ENCODE measurements at regions not wholly inside any gene's neighbourhood (a gene's known extent, or its start where the extent isn't known, plus 50 kb on each side); places are given as distances from the start of the nearest gene placed in this dataset.

GRCh38 chr5:135138116-135138850, 104.3 kb upstream of the PITX1 start:
- DNase-seq (ENCODE audit: low read depth in 1 of 2, low spot score in 2 of 2): no peak
- Histone ChIP-seq H3K27me3 (replicated peaks) (no peaks in the 10 kb centered on the region), H3K4me3 (no peak overlapping the region), H3K27ac (no peak overlapping the region), H3K36me3 (no peaks in the 10 kb centered on the region), H3K9me3 (replicated peaks) (no peaks in the 10 kb centered on the region), H3K4me1 (replicated peaks) (peaks cover 22% of the 10 kb centered on the region)

DNA sequence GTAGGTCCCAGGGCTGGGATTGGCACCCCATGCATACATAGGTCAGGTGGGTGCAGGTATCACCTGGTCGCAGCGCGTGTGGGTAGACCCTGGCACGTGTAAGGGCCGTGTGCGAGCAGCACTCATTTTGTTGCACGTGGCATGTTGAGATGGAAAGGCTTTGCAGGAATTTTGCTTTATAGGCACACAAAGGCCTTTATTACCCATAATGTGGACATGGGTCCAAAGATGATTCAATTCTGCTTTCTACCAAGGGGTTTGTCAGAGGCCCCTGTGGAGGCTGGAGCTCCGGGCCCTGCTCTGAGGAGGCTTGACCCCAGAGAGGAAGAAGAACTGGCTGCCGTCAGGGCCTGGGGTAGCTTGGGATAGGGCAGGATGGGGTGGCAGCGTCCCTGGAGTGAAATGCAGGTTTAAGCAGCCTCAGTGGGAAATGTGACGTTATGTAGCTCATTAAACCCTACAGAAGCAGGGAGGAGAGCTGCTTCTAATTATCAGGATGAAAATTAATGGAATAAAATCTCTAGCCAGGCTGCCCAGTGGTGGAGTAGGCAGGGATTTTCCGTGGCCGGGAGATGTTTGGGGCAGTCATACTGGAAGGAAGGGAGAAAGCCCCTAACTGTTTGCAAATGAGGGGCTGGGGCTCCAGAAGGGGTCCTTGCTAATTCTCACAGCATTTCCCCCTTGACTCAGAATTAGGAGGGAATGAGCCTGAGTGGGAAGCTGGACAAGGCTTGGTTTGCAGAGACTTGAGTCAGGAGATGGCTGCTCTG, 103.3 kb upstream of the PITX1 start:
- no peak overlapping the region for H3K4me3 ChIP-seq
- H3K27ac ChIP-seq: no peak overlapping the region
- no peaks in the 10 kb centered on the region for H3K9me3 ChIP-seq (replicated peaks)
- no peaks in the 10 kb centered on the region for H3K27me3 ChIP-seq (replicated peaks)
- peaks cover 22% of the 10 kb centered on the region for H3K4me1 ChIP-seq (replicated peaks)
- H3K36me3 ChIP-seq: no peaks in the 10 kb centered on the region
- peak in 1 of 2 experiments; percentile 38 for DNase-seq (ENCODE audit: low read depth in 1 of 2, low spot score in 2 of 2)

GRCh38 chr5:135136546-135136945, 102.5 kb upstream of the PITX1 start:
- Histone ChIP-seq H3K9me3 (replicated peaks) (no peaks in the 10 kb centered on the region), H3K36me3 (no peaks in the 10 kb centered on the region), H3K27me3 (replicated peaks) (no peaks in the 10 kb centered on the region), H3K4me3 (no peak overlapping the region), H3K27ac (no peak overlapping the region), H3K4me1 (replicated peaks) (peaks cover 22% of the 10 kb centered on the region)
- no peak for DNase-seq (ENCODE audit: low read depth in 1 of 2, low spot score in 2 of 2)

DNA sequence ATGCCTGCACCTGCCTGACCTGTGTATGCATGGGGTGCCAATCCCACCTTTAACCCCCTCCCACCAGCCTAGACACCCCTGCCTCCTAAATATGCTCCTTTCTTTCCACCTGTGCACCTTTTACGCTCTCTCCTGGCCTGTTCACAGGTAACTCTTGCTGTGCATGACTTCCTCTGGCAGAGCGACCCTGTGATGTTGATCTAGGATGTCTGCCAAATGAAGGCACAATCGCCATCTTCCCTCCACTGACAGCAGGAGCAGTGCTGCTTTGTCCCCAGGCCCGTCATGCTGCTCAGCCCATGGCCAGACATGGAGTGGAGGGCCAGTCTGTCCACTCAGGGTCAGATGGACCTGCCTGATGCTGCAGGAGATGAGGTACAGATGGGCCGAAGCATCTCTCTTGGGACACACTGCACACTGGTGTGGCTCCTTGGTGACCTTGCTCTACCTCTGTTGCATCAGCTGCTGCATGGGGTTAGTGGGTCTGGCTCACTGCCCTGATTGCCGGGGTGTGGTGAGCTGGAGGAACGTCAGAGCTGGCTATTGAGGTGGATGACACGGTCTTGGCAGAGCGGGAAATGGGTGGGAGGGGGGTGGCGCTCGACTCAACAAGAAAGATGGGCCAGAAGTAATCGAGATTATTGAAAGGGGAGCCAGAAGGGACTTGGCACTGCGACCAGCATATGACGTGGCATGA, 101.7 kb upstream of the PITX1 start:
- no peak for DNase-seq (ENCODE audit: low read depth in 1 of 2, low spot score in 2 of 2)
- Histone ChIP-seq H3K4me1 (replicated peaks) (peaks cover 19% of the 10 kb centered on the region), H3K36me3 (no peaks in the 10 kb centered on the region), H3K27ac (no peak overlapping the region), H3K4me3 (no peak overlapping the region), H3K9me3 (replicated peaks) (no peaks in the 10 kb centered on the region), H3K27me3 (replicated peaks) (no peaks in the 10 kb centered on the region)

- Histone ChIP-seq H3K27me3 (replicated peaks) (no peaks in the 10 kb centered on the region), H3K36me3 (no peaks in the 10 kb centered on the region), H3K27ac (no peak overlapping the region), H3K4me1 (replicated peaks) (peaks cover 10% of the 10 kb centered on the region), H3K9me3 (replicated peaks) (no peaks in the 10 kb centered on the region), H3K4me3 (no peak overlapping the region)
- DNase-seq (ENCODE audit: low read depth in 1 of 2, low spot score in 2 of 2): no peak
Measured at GRCh38 chr5:135134691-135135381, 100.8 kb upstream of the PITX1 start.

- Histone ChIP-seq H3K27ac (no peak overlapping the region), H3K36me3 (no peaks in the 10 kb centered on the region), H3K27me3 (replicated peaks) (no peaks in the 10 kb centered on the region), H3K4me1 (replicated peaks) (peaks cover 3% of the 10 kb centered on the region; the same call in 1 of the 2 replicates), H3K4me3 (no peak overlapping the region), H3K9me3 (replicated peaks) (no peaks in the 10 kb centered on the region)
- DNase-seq (ENCODE audit: low read depth in 1 of 2, low spot score in 2 of 2): no peak
Measured at GRCh38 chr5:135133698-135134515, 99.9 kb upstream of the PITX1 start.

GRCh38 chr5:135133181-135133580, 99.2 kb upstream of the PITX1 start:
- Histone ChIP-seq H3K9me3 (replicated peaks) (no peaks in the 10 kb centered on the region), H3K27ac (no peak overlapping the region), H3K4me1 (replicated peaks) (peaks cover under 1% of the 10 kb centered on the region; the same call in 1 of the 2 replicates), H3K4me3 (no peak overlapping the region), H3K27me3 (replicated peaks) (no peaks in the 10 kb centered on the region), H3K36me3 (no peaks in the 10 kb centered on the region)
- DNase-seq (ENCODE audit: low read depth in 1 of 2, low spot score in 2 of 2): no peak

GRCh38 chr5:135131801-135132680, 98.0 kb upstream of the PITX1 start:
- Histone ChIP-seq H3K9me3 (replicated peaks) (no peaks in the 10 kb centered on the region), H3K27me3 (replicated peaks) (no peaks in the 10 kb centered on the region), H3K36me3 (no peaks in the 10 kb centered on the region), H3K4me1 (replicated peaks) (peaks cover 9% of the 10 kb centered on the region), H3K27ac (no peak overlapping the region), H3K4me3 (no peak overlapping the region)
- no peak for DNase-seq (ENCODE audit: low read depth in 1 of 2, low spot score in 2 of 2)

GRCh38 chr5:135130261-135131215, 96.5 kb upstream of the PITX1 start:
- DNase-seq (ENCODE audit: low read depth in 1 of 2, low spot score in 2 of 2): no peak
- no peaks in the 10 kb centered on the region for H3K27me3 ChIP-seq (replicated peaks)
- H3K4me3 ChIP-seq: no peak overlapping the region
- no peaks in the 10 kb centered on the region for H3K9me3 ChIP-seq (replicated peaks)
- no peak overlapping the region for H3K27ac ChIP-seq
- H3K36me3 ChIP-seq: no peaks in the 10 kb centered on the region
- peaks cover 9% of the 10 kb centered on the region for H3K4me1 ChIP-seq (replicated peaks)

DNA sequence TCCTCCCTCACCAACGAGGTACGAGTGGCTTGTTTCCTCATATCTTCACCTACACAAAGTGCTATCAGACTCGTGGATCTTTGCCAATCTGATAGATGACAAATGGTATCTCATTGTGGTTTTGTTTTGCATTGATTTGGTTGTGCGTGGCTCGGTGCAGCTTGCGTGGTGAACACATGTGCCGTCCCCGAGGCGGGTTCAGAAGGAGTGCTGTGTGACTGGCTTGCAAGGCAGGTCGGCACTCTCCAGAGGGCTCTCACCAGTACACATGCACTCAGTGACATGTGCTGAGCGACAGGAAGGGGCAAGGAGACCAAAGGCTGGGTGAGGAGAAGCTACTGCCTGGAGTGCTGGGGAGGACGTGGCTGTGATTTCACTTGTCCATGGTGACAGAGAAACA, 95.3 kb upstream of the PITX1 start:
- Histone ChIP-seq H3K27me3 (replicated peaks) (no peaks in the 10 kb centered on the region), H3K9me3 (replicated peaks) (no peaks in the 10 kb centered on the region), H3K4me3 (no peak overlapping the region), H3K27ac (no peak overlapping the region), H3K4me1 (replicated peaks) (peaks cover 9% of the 10 kb centered on the region), H3K36me3 (no peaks in the 10 kb centered on the region)
- no peak for DNase-seq (ENCODE audit: low read depth in 1 of 2, low spot score in 2 of 2)

DNA sequence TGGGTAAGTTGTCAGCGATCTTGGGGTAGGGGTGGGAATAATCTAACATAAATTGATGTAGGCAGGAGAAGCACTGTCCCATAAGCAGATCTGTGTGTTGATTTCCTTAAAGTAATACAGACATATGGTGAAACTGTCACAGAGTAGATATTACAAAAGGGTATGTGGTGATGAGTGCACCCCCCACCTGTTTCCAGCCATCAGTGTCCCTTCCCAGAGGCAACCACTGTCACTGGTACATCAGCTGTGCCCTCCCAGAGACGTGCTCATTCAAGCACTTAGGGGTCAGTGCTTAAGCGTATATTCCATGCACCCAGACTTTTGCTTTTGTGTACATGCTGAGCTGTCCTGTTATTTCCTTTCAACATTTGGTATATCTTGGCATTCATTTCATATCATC, 94.3 kb upstream of the PITX1 start:
- Histone ChIP-seq H3K4me3 (no peak overlapping the region), H3K4me1 (replicated peaks) (peaks cover 9% of the 10 kb centered on the region), H3K27me3 (replicated peaks) (no peaks in the 10 kb centered on the region), H3K9me3 (replicated peaks) (no peaks in the 10 kb centered on the region), H3K27ac (no peak overlapping the region), H3K36me3 (no peaks in the 10 kb centered on the region)
- no peak for DNase-seq (ENCODE audit: low read depth in 1 of 2, low spot score in 2 of 2)

Measured in SJSA1 (cell line).